ENCODE measurements at regions not wholly inside any gene's neighbourhood (a gene's known extent, or its start where the extent isn't known, plus 50 kb on each side); places are given as distances from the start of the nearest gene placed in this dataset.

DNA sequence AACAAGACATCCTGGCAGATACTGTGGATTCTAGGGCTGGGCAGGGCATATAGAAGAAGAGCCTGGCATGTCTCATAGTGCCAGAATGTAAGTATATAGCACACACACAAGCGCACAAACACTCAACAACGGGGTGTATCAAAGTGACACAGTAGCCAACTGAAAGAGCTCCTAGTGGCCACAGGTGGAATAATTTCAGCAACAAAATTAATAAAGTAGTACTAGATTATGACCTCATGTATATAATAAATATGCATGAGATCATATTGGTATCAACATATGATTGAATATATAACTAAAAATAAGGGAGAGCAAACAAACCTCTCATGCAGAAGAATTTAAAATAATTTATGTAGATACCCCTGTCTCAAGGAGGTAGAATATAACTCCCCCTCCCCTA, 72.4 kb upstream of the CXCL12 start:
- TF ChIP-seq, protein P1, sequence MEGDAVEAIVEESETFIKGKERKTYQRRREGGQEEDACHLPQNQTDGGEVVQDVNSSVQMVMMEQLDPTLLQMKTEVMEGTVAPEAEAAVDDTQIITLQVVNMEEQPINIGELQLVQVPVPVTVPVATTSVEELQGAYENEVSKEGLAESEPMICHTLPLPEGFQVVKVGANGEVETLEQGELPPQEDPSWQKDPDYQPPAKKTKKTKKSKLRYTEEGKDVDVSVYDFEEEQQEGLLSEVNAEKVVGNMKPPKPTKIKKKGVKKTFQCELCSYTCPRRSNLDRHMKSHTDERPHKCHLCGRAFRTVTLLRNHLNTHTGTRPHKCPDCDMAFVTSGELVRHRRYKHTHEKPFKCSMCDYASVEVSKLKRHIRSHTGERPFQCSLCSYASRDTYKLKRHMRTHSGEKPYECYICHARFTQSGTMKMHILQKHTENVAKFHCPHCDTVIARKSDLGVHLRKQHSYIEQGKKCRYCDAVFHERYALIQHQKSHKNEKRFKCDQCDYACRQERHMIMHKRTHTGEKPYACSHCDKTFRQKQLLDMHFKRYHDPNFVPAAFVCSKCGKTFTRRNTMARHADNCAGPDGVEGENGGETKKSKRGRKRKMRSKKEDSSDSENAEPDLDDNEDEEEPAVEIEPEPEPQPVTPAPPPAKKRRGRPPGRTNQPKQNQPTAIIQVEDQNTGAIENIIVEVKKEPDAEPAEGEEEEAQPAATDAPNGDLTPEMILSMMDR (IDR thresholded peaks at IDR 0.05; ENCODE audit: poor library complexity) = no peak
- no peak for TF ChIP-seq EZH2phosphoT487 (IDR thresholded peaks at IDR 0.05; ENCODE audit: low read depth, severe bottlenecking, unreplicated experiment)

Measured in hepatocyte (in vitro differentiated cells).